Esophagus squamous epithelium (tissue), 4 donors: ENCODE measurements at regions not wholly inside any gene's neighbourhood (a gene's known extent, or its start where the extent isn't known, plus 50 kb on each side); places are given as distances from the start of the nearest gene placed in this dataset.

Experiments used
- POLR2A ChIP-seq, 4 donors: fragments of 450-650 bp; IDR thresholded peaks; one replicate each; pipeline ENCODE4 v1.6.1; 2017; ENCODE audit warnings: antibody characterized with exemption in 4 of 4, mild to moderate bottlenecking in 4 of 4, moderate library complexity in 3 of 4
- TF ChIP-seq, protein P1 (sequence below), 6 experiments: fragments of 450-650 bp in 4 of 6; fragments of 200-600 bp in 2 of 6; sonication (generic) in 2 of 6; IDR thresholded peaks; one replicate each; pipeline ENCODE4 v1.5.1; 2016 to 2019; ENCODE audit warnings: antibody characterized with exemption in 6 of 6, mild to moderate bottlenecking in 4 of 6, moderate library complexity in 4 of 6

DNA sequence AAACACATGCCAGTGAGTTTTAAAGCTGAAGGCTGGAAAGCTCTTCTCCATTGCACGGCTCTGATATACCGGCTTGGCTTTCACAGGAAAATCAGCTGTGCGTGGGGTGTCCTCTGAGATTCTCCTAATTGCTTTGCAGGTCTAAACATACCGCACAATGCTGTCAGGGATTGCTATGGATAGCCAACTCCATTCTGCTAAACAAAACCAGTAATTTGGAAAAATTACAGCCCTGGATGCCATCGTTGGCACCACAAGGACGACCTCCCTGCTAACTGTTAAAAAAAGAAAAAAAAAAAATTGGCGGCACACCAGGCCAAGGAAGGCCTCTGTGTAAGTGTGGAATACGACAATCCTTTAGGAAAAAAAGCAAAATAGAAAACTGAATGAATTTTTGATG, 118.6 kb upstream of the ADARB2 start:
- TF ChIP-seq, protein P1, sequence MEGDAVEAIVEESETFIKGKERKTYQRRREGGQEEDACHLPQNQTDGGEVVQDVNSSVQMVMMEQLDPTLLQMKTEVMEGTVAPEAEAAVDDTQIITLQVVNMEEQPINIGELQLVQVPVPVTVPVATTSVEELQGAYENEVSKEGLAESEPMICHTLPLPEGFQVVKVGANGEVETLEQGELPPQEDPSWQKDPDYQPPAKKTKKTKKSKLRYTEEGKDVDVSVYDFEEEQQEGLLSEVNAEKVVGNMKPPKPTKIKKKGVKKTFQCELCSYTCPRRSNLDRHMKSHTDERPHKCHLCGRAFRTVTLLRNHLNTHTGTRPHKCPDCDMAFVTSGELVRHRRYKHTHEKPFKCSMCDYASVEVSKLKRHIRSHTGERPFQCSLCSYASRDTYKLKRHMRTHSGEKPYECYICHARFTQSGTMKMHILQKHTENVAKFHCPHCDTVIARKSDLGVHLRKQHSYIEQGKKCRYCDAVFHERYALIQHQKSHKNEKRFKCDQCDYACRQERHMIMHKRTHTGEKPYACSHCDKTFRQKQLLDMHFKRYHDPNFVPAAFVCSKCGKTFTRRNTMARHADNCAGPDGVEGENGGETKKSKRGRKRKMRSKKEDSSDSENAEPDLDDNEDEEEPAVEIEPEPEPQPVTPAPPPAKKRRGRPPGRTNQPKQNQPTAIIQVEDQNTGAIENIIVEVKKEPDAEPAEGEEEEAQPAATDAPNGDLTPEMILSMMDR (IDR thresholded peaks at IDR 0.05), result no peak
- TF ChIP-seq POLR2A (IDR thresholded peaks at IDR 0.05), result no peak
